ENCODE measurements at regions not wholly inside any gene's neighbourhood (a gene's known extent, or its start where the extent isn't known, plus 50 kb on each side); places are given as distances from the start of the nearest gene placed in this dataset.

DNA sequence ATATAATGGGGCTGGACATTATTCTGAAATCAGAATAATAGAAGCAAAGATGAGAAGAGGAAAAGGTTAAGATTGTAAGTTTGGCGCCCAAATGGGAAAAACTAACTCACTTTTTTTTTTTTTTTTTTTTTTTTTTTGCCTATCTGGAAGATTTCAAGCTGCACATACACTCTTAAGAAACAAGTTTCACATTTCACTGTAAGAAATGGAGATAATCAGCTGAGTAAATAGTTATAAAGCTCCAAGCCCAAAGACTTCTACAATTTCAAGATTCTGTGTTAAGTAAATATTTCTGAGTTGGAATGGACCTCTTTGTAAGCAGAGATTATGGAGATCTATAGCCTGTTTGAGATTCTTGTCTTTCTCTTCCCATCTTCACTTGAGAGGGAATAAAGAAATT lies 140.0 kb downstream of the SLC17A6 start (continued):
- TF ChIP-seq FOSL1 (IDR thresholded peaks at IDR 0.05; ENCODE audit: insufficient read depth, low read depth, low read length), result no peak
- no peak for TF ChIP-seq SAP30 (IDR thresholded peaks at IDR 0.05; ENCODE audit: insufficient read depth, insufficient replicate concordance, low read length)
- no peak for TF ChIP-seq EGR1 (IDR thresholded peaks at IDR 0.05; ENCODE audit: borderline replicate concordance, low read depth, low read length)
- TF ChIP-seq JUND (IDR thresholded peaks at IDR 0.05; ENCODE audit: low read length), result no peak
- no peak for TF ChIP-seq TAF7 (optimal IDR thresholded peaks at IDR 0.05; ENCODE audit: borderline replicate concordance, low read depth, low read length)
- no peak for TF ChIP-seq RXRA (IDR thresholded peaks at IDR 0.05; ENCODE audit: insufficient read depth, low read depth, low read length)
- TF ChIP-seq TBP (IDR thresholded peaks at IDR 0.05; ENCODE audit: low read depth, low read length), result no peak
- TF ChIP-seq KDM5A (IDR thresholded peaks at IDR 0.05; ENCODE audit: low read length), result no peak
- TF ChIP-seq YY1 (IDR thresholded peaks at IDR 0.05; ENCODE audit: low read depth, low read length), result no peak

All from H1 (cell line).